Type B pancreatic cell (in vitro differentiated cells): ENCODE measurements at regions not wholly inside any gene's neighbourhood (a gene's known extent, or its start where the extent isn't known, plus 50 kb on each side); places are given as distances from the start of the nearest gene placed in this dataset.

Experiments used
- DNase-seq: peaks from one replicate; pipeline ENCODE4 v3.0.0; 2021; ENCODE audit warnings: mixed read lengths; ENCODE audit not compliant: unreplicated experiment; ENCODE audit errors: extremely low spot score
- H3K27ac Mint-ChIP-seq: 2 replicates; pipeline ENCODE4 v1.8.0; 2021; ENCODE audit warnings: mild to moderate bottlenecking, mixed read lengths
- H3K27me3 Mint-ChIP-seq: 2 replicates; pipeline ENCODE4 v1.8.0; 2021; ENCODE audit warnings: mixed read lengths
- H3K36me3 Mint-ChIP-seq: 2 replicates; pipeline ENCODE4 v1.8.0; 2021; ENCODE audit warnings: mixed read lengths
- H3K4me1 Mint-ChIP-seq: one replicate; pipeline ENCODE4 v1.8.0; 2021; ENCODE audit warnings: mixed read lengths; ENCODE audit not compliant: unreplicated experiment
- H3K4me3 Mint-ChIP-seq: 2 replicates; pipeline ENCODE4 v1.8.0; 2021; ENCODE audit warnings: mild to moderate bottlenecking, mixed read lengths
- H3K9me3 Mint-ChIP-seq: 2 replicates; pipeline ENCODE4 v1.8.0; 2021; ENCODE audit warnings: mixed read lengths
- TF ChIP-seq, protein P1 (sequence below): fragments of 200-600 bp; sonication (generic); conservative IDR thresholded peaks from 2 replicates; pipeline ENCODE4 v1.5.0; 2021; ENCODE audit warnings: antibody characterized with exemption, mild to moderate bottlenecking

- Mint-ChIP-seq H3K9me3 (peaks cover 13% of the 10 kb centered on the region), H3K36me3 (no peaks in the 10 kb centered on the region), H3K4me3 (no peak overlapping the region), H3K27ac (no peak overlapping the region), H3K27me3 (no peaks in the 10 kb centered on the region), H3K4me1 (peaks cover 5% of the 10 kb centered on the region)
- TF ChIP-seq, protein P1, sequence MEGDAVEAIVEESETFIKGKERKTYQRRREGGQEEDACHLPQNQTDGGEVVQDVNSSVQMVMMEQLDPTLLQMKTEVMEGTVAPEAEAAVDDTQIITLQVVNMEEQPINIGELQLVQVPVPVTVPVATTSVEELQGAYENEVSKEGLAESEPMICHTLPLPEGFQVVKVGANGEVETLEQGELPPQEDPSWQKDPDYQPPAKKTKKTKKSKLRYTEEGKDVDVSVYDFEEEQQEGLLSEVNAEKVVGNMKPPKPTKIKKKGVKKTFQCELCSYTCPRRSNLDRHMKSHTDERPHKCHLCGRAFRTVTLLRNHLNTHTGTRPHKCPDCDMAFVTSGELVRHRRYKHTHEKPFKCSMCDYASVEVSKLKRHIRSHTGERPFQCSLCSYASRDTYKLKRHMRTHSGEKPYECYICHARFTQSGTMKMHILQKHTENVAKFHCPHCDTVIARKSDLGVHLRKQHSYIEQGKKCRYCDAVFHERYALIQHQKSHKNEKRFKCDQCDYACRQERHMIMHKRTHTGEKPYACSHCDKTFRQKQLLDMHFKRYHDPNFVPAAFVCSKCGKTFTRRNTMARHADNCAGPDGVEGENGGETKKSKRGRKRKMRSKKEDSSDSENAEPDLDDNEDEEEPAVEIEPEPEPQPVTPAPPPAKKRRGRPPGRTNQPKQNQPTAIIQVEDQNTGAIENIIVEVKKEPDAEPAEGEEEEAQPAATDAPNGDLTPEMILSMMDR = peak; percentile 60
- DNase-seq = no peak
These were observed 644.1 kb downstream of the MID1IP1 start for GRCh38 chrX:39445336-39445735.

GRCh38 chrX:39449352-39449751 is 648.1 kb downstream of the MID1IP1 start:
- no peak for DNase-seq
- peaks cover 17% of the 10 kb centered on the region for H3K4me1 Mint-ChIP-seq
- H3K36me3 Mint-ChIP-seq = no peaks in the 10 kb centered on the region
- TF ChIP-seq, protein P1 = no peak
- H3K27ac Mint-ChIP-seq = no peak overlapping the region
- H3K9me3 Mint-ChIP-seq = peaks cover 12% of the 10 kb centered on the region
- no peak overlapping the region for H3K4me3 Mint-ChIP-seq
- H3K27me3 Mint-ChIP-seq = no peaks in the 10 kb centered on the region

GRCh38 chrX:39450234-39450977 is 647.4 kb downstream of the BCOR start:
- Mint-ChIP-seq H3K9me3 (peaks cover 12% of the 10 kb centered on the region), H3K27me3 (no peaks in the 10 kb centered on the region), H3K27ac (peak overlapping the region; percentile 72), H3K4me3 (peak overlapping the region; percentile 51), H3K4me1 (peaks cover 17% of the 10 kb centered on the region), H3K36me3 (no peaks in the 10 kb centered on the region)
- DNase-seq = no peak
- TF ChIP-seq, protein P1 = no peak

GRCh38 chrX:39451046-39451445 is 646.7 kb downstream of the BCOR start:
- peak overlapping the region; percentile 51 for H3K4me3 Mint-ChIP-seq
- H3K36me3 Mint-ChIP-seq = no peaks in the 10 kb centered on the region
- DNase-seq = no peak
- no peaks in the 10 kb centered on the region for H3K27me3 Mint-ChIP-seq
- TF ChIP-seq, protein P1 = no peak
- peaks cover 17% of the 10 kb centered on the region for H3K4me1 Mint-ChIP-seq
- H3K9me3 Mint-ChIP-seq = peaks cover 12% of the 10 kb centered on the region
- H3K27ac Mint-ChIP-seq = peak overlapping the region; percentile 72

DNA sequence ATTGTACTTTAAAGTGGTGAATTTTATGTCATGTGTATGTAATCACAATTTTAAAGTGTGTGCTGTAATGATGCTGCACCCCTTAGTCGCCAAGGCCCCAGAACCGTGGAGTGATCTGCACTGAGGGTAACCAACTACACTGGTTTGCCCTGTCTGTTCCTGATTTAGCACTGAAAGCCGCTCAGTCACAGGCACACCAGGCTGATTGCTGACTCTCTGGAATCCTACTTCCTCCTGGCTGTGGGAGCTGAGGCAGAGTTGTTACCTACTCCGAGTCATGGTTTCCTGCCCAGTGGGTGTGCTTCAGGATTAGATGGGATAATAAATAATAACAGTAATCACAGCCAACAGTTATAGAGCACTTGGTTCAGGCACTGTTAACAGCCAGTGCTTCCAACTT is 645.4 kb downstream of the BCOR start:
- no peak overlapping the region for H3K4me3 Mint-ChIP-seq
- H3K9me3 Mint-ChIP-seq = peaks cover 16% of the 10 kb centered on the region
- no peak overlapping the region for H3K27ac Mint-ChIP-seq
- H3K36me3 Mint-ChIP-seq = no peaks in the 10 kb centered on the region
- no peak for DNase-seq
- H3K4me1 Mint-ChIP-seq = peaks cover 21% of the 10 kb centered on the region
- H3K27me3 Mint-ChIP-seq = no peaks in the 10 kb centered on the region
- TF ChIP-seq, protein P1 = no peak
